Keratinocyte (primary cell): ENCODE measurements at regions not wholly inside any gene's neighbourhood (a gene's known extent, or its start where the extent isn't known, plus 50 kb on each side); places are given as distances from the start of the nearest gene placed in this dataset.

Experiments used
- DNase-seq: peaks from one replicate; pipeline ENCODE4 v3.0.0-alpha.2; 2011; ENCODE audit warnings: low read depth, missing footprints, low spot score
- FAIRE-seq: peaks from 2 replicates; lab custom pipeline; 2011; peaks lifted over from hg19 to GRCh38; lab: Jason Lieb, UNC
- H2AFZ ChIP-seq: 2 replicates; pipeline ENCODE4 v1.6.0; 2012; ENCODE audit warnings: low read length, control low read depth, inconsistent platforms; ENCODE audit not compliant: control insufficient read depth
- H3K27ac ChIP-seq: 2 replicates; pipeline ENCODE4 v1.5.1; 2011; ENCODE audit warnings: low read length; ENCODE audit not compliant: control insufficient read depth, insufficient read depth
- H3K27me3 ChIP-seq: 3 replicates; pipeline ENCODE4 v1.6.0; 2011; ENCODE audit warnings: low read length; ENCODE audit not compliant: control insufficient read depth, insufficient read depth; ENCODE audit errors: extremely low read depth
- H3K36me3 ChIP-seq, 2 experiments: 2 replicates in 1 of 2; 3 replicates in 1 of 2; pipeline ENCODE4 v1.5.1; 2011; ENCODE audit warnings: low read length in 2 of 2, mild to moderate bottlenecking in 1 of 2; ENCODE audit not compliant: control insufficient read depth in 2 of 2, insufficient read depth in 2 of 2; ENCODE audit errors: extremely low read depth in 1 of 2
- H3K4me1 ChIP-seq: 3 replicates; pipeline ENCODE4 v1.5.1; 2011; ENCODE audit warnings: low read length; ENCODE audit not compliant: control insufficient read depth, insufficient read depth; ENCODE audit errors: extremely low read depth
- H3K4me2 ChIP-seq: 3 replicates; pipeline ENCODE4 v1.6.0; 2011; ENCODE audit warnings: low read depth, low read length; ENCODE audit not compliant: control insufficient read depth, insufficient read depth; ENCODE audit errors: extremely low read depth
- H3K4me3 ChIP-seq, 3 experiments: fragments of 200-600 bp in 1 of 3; sonication (generic) in 1 of 3; 2 replicates in 2 of 3; 3 replicates in 1 of 3; pipeline ENCODE4 v1.5.1; 2011 to 2016; ENCODE audit warnings: low read length in 3 of 3, mild to moderate bottlenecking in 3 of 3, control low read depth in 2 of 3, inconsistent platforms in 1 of 3, low read depth in 1 of 3, mixed read lengths in 1 of 3, mixed run types in 1 of 3, moderate library complexity in 1 of 3; ENCODE audit not compliant: control insufficient read depth in 2 of 3, insufficient read depth in 2 of 3; ENCODE audit errors: extremely low read depth in 1 of 3
- H3K79me2 ChIP-seq: 2 replicates; pipeline ENCODE4 v1.6.0; 2012; ENCODE audit warnings: low read length; ENCODE audit not compliant: control insufficient read depth, insufficient read depth
- H3K9ac ChIP-seq: 3 replicates; pipeline ENCODE4 v1.6.0; 2011; ENCODE audit warnings: low read length; ENCODE audit not compliant: control insufficient read depth, insufficient read depth; ENCODE audit errors: extremely low read depth
- H3K9me1 ChIP-seq: 3 replicates; pipeline ENCODE4 v1.6.0; 2011; ENCODE audit warnings: low read length; ENCODE audit not compliant: control insufficient read depth, insufficient read depth; ENCODE audit errors: extremely low read depth
- H3K9me3 ChIP-seq: 2 replicates; pipeline ENCODE4 v1.5.1; 2012; ENCODE audit warnings: low read depth, low read length; ENCODE audit not compliant: control insufficient read depth
- H4K20me1 ChIP-seq: 3 replicates; pipeline ENCODE4 v1.6.0; 2011; ENCODE audit warnings: low read length; ENCODE audit not compliant: control insufficient read depth, insufficient read depth; ENCODE audit errors: extremely low read depth
- EZH2 ChIP-seq: IDR thresholded peaks from one replicate; pipeline ENCODE4 v1.6.1; 2012; ENCODE audit warnings: inconsistent platforms, mild to moderate bottlenecking, low read length, moderate library complexity
- dilution Hi-C: fragments of 300-500 bp; cut with MboI; formaldehyde crosslinking; loops from one replicate; pipeline ENCODE4 v1.7.0; 2020; ENCODE audit warnings: low sequenced_read_pairs; ENCODE audit not compliant: extremely low pct_ligation_motif_present
- TF ChIP-seq, protein P1 (sequence below), 3 experiments: IDR thresholded peaks in 1 of 3; conservative IDR thresholded peaks in 1 of 3; optimal IDR thresholded peaks in 1 of 3; 2 replicates in 2 of 3; 3 replicates in 1 of 3; pipeline versions ENCODE3 to v1.5.1; 2011; ENCODE audit warnings: low read length in 3 of 3, mild to moderate bottlenecking in 3 of 3, moderate library complexity in 2 of 3, control low read depth in 1 of 3, inconsistent platforms in 1 of 3; ENCODE audit not compliant: insufficient read depth in 2 of 3; ENCODE audit errors: extremely low read depth in 1 of 3

DNA sequence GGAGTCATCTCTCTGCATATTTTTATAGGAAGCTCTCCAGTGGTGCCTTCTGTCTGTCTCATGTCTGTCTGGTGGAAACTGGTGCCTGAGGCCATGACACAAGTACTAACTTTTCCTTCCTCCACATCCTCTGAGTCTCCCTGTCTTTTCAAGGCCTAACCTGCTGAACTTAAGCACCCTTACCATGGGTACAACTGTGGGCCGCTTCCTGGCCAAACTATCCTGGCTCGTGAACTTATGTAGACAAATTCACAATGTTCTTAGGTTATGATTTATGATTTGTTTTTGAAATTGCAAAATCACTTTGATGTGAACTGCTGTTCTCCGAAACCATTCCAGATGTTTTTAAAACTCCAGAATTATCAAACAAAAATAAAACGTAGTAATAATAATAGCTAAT is 804.5 kb upstream of the POU3F3 start:
- Histone ChIP-seq H3K4me3 (no peak overlapping the region), H3K9me1 (no peaks in the 10 kb centered on the region), H3K27me3 (no peaks in the 10 kb centered on the region), H3K4me2 (no peak overlapping the region), H2AFZ (no peak overlapping the region), H3K9me3 (no peaks in the 10 kb centered on the region), H3K79me2 (no peaks in the 10 kb centered on the region), H4K20me1 (no peaks in the 10 kb centered on the region), H3K27ac (no peak overlapping the region), H3K36me3 (no peaks in the 10 kb centered on the region), H3K4me1 (no peaks in the 10 kb centered on the region), H3K9ac (no peak overlapping the region)
- dilution Hi-C loops, result no loop called here
- no peak for TF ChIP-seq EZH2
- TF ChIP-seq, protein P1, sequence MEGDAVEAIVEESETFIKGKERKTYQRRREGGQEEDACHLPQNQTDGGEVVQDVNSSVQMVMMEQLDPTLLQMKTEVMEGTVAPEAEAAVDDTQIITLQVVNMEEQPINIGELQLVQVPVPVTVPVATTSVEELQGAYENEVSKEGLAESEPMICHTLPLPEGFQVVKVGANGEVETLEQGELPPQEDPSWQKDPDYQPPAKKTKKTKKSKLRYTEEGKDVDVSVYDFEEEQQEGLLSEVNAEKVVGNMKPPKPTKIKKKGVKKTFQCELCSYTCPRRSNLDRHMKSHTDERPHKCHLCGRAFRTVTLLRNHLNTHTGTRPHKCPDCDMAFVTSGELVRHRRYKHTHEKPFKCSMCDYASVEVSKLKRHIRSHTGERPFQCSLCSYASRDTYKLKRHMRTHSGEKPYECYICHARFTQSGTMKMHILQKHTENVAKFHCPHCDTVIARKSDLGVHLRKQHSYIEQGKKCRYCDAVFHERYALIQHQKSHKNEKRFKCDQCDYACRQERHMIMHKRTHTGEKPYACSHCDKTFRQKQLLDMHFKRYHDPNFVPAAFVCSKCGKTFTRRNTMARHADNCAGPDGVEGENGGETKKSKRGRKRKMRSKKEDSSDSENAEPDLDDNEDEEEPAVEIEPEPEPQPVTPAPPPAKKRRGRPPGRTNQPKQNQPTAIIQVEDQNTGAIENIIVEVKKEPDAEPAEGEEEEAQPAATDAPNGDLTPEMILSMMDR (optimal IDR thresholded peaks at IDR 0.05 in 1 of 3, IDR thresholded peaks at IDR 0.05 in 1 of 3, conservative IDR thresholded peaks at IDR 0.05 in 1 of 3; ENCODE audit: extremely low read depth in 1 of 3, insufficient read depth in 2 of 3, low read length in 3 of 3), result no peak
- FAIRE-seq (no peak), DNase-seq (no peak)

DNA sequence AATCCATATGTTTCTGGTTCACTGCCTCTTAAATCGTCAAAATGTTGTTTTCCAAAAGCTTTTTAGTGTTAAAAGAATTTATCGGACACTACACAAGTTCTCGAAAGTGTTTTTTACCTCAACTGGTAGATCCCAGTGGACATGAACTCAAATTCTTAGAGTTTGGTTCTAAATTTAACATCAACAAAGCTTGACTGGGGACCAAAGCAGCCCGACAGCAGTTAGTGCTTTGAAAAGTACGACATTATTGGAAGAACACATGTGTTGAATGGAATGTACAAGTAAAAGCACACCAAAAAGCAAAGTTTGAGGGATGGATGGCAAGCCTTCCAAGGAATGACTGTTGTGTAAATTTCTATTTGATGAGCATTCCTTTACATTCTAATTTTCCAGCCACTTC is 803.9 kb upstream of the POU3F3 start:
- dilution Hi-C loops, result no loop called here
- H3K9ac ChIP-seq, result no peak overlapping the region
- TF ChIP-seq, protein P1 (optimal IDR thresholded peaks at IDR 0.05 in 1 of 3, IDR thresholded peaks at IDR 0.05 in 1 of 3, conservative IDR thresholded peaks at IDR 0.05 in 1 of 3; ENCODE audit: extremely low read depth in 1 of 3, insufficient read depth in 2 of 3, low read length in 3 of 3), result no peak
- no peak for TF ChIP-seq EZH2
- FAIRE-seq, result no peak
- no peaks in the 10 kb centered on the region for H3K27me3 ChIP-seq
- no peaks in the 10 kb centered on the region for H4K20me1 ChIP-seq
- H3K27ac ChIP-seq, result no peak overlapping the region
- H3K4me1 ChIP-seq, result no peaks in the 10 kb centered on the region
- H3K9me1 ChIP-seq, result no peaks in the 10 kb centered on the region
- H3K4me2 ChIP-seq, result no peak overlapping the region
- no peak overlapping the region for H2AFZ ChIP-seq
- no peaks in the 10 kb centered on the region for H3K36me3 ChIP-seq
- no peak overlapping the region for H3K4me3 ChIP-seq
- H3K79me2 ChIP-seq, result no peaks in the 10 kb centered on the region
- H3K9me3 ChIP-seq, result no peaks in the 10 kb centered on the region
- no peak for DNase-seq
